HUDEP-2 (cell line): ENCODE measurements at regions not wholly inside any gene's neighbourhood (a gene's known extent, or its start where the extent isn't known, plus 50 kb on each side); places are given as distances from the start of the nearest gene placed in this dataset.

ENCODE experiments used
- DNase-seq, 76 experiments: peaks; one replicate each; lab custom pipeline; 2025; ENCODE audit not compliant: unreplicated experiment in 76 of 76; lab: John Stamatoyannopoulos, UW

DNA sequence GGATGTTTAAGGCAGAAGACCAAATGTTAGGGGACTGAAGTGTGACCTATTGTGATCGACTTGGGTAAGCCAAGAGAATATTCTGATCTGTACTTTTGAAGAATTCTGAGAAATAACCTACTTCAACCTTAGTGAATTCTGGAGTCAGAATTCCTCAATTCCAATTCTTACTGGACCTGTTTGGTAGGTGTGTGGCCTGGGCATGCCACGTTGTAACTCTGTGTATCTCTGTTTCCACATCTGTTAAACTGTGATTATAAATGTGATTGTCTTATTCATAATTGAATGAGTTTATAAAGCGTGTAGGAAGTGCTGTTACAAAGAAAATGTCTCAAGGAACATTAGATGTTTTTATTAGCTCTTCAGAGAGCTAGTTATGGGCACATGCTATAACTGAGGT, 64.5 kb downstream of the TUSC1 start:
- DNase-seq = no peak

DNA sequence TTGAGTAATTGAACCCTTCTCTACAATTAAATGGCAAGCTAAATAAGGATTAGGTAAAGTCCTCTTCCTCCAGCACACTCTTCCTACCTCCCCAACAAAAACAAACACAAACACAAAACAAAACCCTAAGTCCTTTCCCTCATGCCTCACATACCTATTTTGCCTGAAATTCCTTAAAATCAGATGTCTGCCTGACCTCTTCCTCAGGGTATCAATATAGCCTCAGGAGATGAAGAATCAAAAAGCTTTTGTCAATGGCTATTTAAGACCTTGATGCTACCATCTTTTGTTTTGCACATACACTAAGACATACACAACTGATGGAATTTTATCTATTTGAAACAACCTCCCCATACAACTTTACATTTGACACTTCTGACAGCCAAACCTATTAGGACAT, 75.1 kb downstream of the TUSC1 start:
- DNase-seq = no peak

- DNase-seq = no peak
Observed at GRCh38 chr9:25602400-25603044, 75.7 kb downstream of the TUSC1 start.

DNA sequence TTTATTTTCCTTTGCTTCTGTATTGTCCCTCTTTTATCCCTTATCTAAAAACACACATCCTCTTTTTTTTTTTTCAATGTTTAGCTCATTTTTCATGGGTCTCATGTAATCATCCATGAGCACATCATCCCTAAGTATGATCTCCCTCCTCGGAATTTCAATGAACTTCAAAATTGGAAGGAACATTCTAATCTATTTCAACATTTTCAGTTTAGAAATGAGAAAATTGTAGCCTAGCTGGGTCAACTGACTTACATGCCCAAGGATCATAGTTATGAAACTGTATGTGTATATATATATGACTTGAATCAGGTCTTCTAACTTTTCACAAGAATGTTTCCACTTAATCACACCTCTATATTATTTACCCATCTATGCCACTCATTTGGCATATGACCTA, 77.7 kb downstream of the TUSC1 start:
- DNase-seq = no peak

DNA sequence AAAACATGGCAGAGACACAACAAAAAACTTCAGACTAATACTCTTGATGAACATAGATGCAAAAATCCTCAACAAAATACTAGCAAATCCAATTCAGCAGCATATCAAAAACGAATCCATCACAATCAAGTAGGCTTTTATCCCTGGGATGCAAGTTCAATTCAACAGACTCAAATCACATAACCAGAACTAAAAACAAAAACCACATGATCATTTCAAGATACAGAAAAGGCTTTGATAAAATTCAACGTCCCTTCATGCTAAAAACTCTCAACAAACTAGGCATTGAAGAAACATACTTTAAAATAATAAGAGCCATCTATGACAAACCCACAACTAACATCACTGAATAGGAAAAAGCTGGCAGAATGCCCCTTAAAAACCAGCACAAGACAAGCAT, 93.6 kb downstream of the TUSC1 start:
- no peak for DNase-seq

- no peak for DNase-seq
Observed at GRCh38 chr9:25573281-25573680, 105.0 kb downstream of the TUSC1 start.

DNA sequence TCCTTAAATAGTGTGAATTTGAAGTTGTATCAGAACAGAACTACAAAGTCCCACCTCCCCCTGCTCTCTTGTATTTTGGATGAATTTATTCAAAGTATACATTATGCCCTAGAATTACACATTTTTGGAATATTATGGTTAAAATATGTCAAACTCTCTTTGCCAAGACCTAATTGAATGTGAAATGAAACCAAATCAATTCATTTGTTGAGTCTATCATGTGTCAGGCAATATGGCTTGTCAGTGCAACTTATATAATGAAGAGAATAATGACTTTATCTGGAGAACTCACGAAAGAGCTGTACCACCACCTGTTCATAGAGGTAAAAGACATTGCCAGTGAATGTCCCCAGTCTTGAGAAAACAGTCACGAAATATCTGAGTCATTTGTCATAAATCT, 106.8 kb downstream of the TUSC1 start:
- DNase-seq = no peak

GRCh38 chr9:25570802-25571201, 107.4 kb downstream of the TUSC1 start:
- no peak for DNase-seq

DNA sequence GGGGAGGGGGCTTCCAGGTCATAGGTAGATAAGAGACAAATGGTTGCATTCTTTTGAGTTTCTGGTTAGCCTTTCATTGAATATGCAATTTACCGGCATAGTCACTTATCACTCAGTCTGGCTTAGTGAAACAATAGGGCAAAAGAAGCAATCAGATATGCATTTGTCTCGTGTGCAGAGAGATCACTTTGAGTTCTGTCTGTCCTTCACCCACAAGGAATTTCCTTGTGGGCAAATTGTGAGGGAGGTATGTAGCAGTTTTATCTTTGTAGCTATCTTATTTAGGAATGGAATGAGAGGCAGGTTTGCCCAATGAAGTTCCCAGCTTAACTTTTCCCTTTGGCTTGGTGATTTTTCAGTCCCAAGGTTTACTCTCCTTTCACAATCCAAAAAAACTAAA, 116.1 kb downstream of the TUSC1 start:
- no peak for DNase-seq

GRCh38 chr9:25557645-25558300, 120.5 kb downstream of the TUSC1 start:
- DNase-seq = no peak

DNA sequence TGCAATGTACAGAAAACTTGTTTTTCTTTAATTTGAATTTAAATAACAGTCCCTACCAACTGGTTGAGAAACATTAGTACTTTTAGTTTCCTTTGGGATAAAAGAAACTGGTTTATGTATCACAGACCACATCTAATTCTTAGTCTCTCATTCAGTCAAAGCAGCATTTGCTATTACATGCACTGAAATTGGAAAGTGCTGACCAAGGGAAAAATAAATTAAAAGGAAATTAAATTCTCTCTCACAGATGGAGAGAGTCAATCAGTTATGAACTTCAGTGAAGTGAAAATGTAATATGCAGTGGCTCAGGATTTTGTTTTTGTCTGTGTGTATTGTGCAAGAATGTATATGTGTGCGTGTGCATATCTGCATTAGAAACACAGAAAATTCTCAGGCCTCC, 121.7 kb downstream of the TUSC1 start:
- DNase-seq = no peak

GRCh38 chr9:25548847-25549246, 129.4 kb downstream of the TUSC1 start:
- no peak for DNase-seq

- DNase-seq = no peak
Observed at GRCh38 chr9:25543806-25544205, 134.4 kb downstream of the TUSC1 start.

GRCh38 chr9:25542319-25542718, 135.9 kb downstream of the TUSC1 start:
- no peak for DNase-seq

DNA sequence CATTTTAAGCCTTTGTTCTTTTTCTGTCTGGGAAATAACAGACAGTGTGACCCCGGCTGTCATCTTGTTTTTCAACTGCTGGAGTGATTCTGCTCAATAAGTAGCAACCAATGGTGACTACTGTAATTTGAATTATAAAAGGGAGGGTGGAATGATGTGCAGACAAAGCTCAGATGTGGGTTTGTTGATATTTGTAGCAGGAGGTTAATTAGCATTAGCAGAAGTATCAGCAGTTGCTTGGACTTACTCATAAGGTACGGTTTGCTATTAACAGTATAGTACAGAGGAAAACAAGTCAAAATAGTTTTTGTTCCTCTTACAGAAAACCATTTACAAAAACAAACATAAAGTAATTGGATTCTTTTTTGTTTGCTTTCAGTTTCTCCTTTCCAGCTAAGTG, 140.4 kb downstream of the TUSC1 start:
- DNase-seq = no peak

- no peak for DNase-seq
Observed at GRCh38 chr9:25519286-25519685, 159.0 kb downstream of the TUSC1 start.

- no peak for DNase-seq
Observed at GRCh38 chr9:25517701-25518100, 160.5 kb downstream of the TUSC1 start.

GRCh38 chr9:25513509-25514033, 164.7 kb downstream of the TUSC1 start:
- no peak for DNase-seq

GRCh38 chr9:25505644-25506043, 172.6 kb downstream of the TUSC1 start:
- no peak for DNase-seq

DNA sequence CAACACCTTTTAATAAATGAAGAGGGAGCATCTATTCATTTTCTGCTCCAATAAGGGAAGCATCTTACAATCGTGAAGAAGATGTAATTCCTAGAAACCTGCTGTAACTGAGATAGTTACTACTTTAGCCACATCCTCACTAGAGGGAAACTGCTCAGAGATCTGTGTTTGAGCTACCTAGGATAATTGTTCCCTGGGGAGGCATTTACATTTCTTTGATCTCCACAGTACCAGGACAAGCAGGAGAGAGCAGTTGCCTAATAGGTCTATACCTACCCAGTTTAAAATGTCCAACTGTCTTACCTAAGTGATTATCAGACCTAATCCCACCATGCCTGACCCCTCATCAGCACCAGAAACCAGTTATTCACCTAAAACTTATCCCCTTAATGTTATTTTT, 196.9 kb downstream of the TUSC1 start:
- no peak for DNase-seq

DNA sequence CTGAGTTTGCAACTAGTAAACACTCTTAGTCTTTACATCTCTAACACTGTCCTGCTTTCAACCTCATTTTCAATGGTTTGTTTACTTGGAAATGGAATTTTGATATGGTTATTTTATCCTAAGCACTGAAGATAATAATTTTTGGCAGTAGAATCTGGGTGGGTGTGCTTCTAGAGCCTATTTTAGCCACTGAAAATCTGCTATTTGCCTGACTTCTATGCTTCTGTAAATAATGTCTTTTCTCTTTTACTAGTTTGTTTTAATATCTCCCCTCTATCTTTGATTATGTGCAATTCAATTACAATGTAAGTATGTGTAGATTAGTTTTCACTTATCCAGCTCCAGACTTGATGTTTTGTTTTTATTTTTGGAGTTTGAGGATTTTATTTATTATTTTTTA, 197.5 kb downstream of the TUSC1 start:
- DNase-seq = no peak

DNA sequence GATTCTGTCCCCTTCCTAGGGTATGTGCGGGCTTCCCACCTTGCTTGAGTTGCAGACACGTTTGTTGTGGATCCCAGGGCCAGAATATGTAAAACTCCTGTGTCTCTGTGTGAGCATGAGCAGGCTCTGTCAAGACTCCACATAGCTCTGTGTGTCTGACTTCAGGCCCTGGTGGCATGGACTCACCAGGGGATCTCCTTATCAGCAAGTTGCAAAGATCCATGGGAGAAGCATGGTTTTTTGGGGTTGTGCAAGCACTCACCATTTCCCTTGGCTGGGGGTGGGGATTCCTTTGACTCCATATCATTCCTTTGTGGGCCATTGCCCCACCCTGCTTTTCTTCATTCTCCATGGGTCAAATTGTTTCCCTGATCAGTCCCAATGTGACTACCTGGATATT, 205.6 kb downstream of the TUSC1 start:
- no peak for DNase-seq
